Aorta (tissue), 5 donors: ENCODE measurements at regions not wholly inside any gene's neighbourhood (a gene's known extent, or its start where the extent isn't known, plus 50 kb on each side); places are given as distances from the start of the nearest gene placed in this dataset.

Experiments used
- ATAC-seq: fragments of 200-7000 bp; cut with Tn5 transposase; one replicate; pipeline ENCODE4 v1.9.1; 2022; ENCODE audit warnings: moderate library complexity; ENCODE audit not compliant: low FRiP score
- DNase-seq, 2 donors: peaks; one replicate each; pipeline ENCODE4 v3.0.0-alpha.2; 2020
- H3K27ac ChIP-seq, 2 donors: one replicate each; pipeline ENCODE4 v1.5.1; 2013; ENCODE audit warnings: low read length in 2 of 2, mild to moderate bottlenecking in 2 of 2, moderate library complexity in 2 of 2, control low read depth in 1 of 2, inconsistent platforms in 1 of 2, low read depth in 1 of 2
- H3K27me3 ChIP-seq, 2 donors: one replicate each; pipeline ENCODE4 v1.6.1; 2013; ENCODE audit warnings: control low read depth in 1 of 2, low read length in 1 of 2, mild to moderate bottlenecking in 1 of 2, moderate library complexity in 1 of 2; ENCODE audit not compliant: insufficient read depth in 2 of 2, control insufficient read depth in 1 of 2
- H3K36me3 ChIP-seq, 2 donors: one replicate each; pipeline ENCODE4 v1.6.1; 2013; ENCODE audit warnings: control low read depth in 1 of 2, low read length in 1 of 2, mild to moderate bottlenecking in 1 of 2; ENCODE audit not compliant: insufficient read depth in 2 of 2, control insufficient read depth in 1 of 2
- H3K4me1 ChIP-seq, 2 donors: one replicate each; pipeline ENCODE4 v1.6.1; 2013; ENCODE audit warnings: low read length in 2 of 2, control low read depth in 1 of 2, mild to moderate bottlenecking in 1 of 2, moderate library complexity in 1 of 2; ENCODE audit not compliant: insufficient read depth in 2 of 2, control insufficient read depth in 1 of 2
- H3K4me3 ChIP-seq, 2 donors: one replicate each; pipeline ENCODE4 v1.5.1; 2013; ENCODE audit warnings: low read length in 2 of 2, control low read depth in 1 of 2, mild to moderate bottlenecking in 1 of 2
- H3K9me3 ChIP-seq: one replicate; pipeline ENCODE4 v1.6.1; 2013; ENCODE audit warnings: mild to moderate bottlenecking, low read length; ENCODE audit not compliant: control insufficient read depth
- WGBS, 2 donors: extraction: QIAGEN DNeasy Blood & Tissue Kit; methylation state at CpG; one replicate each; pipeline ENCODE4 v1.1.7; 2013; 5-methylcytosine and 5-hydroxymethylcytosine counted together
- intact Hi-C, 2 donors: fragments of 100-400 bp; cut with DNase I; formaldehyde crosslinking; loops; one replicate each; pipeline versions ENCODE4 v1.14.2 to v1.15.0; 2022
- donor health status: healthy with polysubstance abuse.
- donor health status: Bipolar disorder and iron deficiency.
- donor health status: DM: no; HTN: no; CAD: no.
- donor health status: DM: no; HTN: no; CAD: no.
- donor health status: DM: yes; HTN: yes; CAD: no.

DNA sequence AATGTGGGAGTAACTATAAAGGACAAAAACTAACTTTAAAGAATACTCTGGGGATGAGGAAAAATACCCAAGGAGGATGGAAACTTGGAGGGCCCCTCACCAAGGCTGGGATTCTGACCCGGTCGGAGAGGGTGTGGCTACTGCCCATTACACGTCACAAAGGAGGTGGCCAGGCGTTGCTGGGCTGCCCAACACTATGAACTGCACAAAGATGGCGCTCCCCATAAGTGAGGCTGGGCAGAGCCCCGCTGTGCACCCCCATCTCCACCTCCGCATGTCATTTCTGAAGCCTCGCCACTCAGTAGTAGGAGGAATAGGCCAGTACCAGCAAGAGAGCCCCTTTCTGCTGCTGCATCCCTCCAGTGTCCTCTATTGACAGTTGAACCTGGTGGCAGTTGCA is 290.1 kb upstream of the ZNF32 start:
- Histone ChIP-seq H3K9me3 (peaks cover 1% of the 10 kb centered on the region), H3K27ac (no peak overlapping the region), H3K27me3 (no peaks in the 10 kb centered on the region), H3K36me3 (no peaks in the 10 kb centered on the region), H3K4me1 (no peaks in the 10 kb centered on the region), H3K4me3 (no peak overlapping the region)
- DNase-seq (no peak), ATAC-seq (no peak)
- WGBS, 2 donors: 83 to 85% methylated on average over 8 of the region's 8 CpGs
- intact Hi-C loops: no loop called here

DNA sequence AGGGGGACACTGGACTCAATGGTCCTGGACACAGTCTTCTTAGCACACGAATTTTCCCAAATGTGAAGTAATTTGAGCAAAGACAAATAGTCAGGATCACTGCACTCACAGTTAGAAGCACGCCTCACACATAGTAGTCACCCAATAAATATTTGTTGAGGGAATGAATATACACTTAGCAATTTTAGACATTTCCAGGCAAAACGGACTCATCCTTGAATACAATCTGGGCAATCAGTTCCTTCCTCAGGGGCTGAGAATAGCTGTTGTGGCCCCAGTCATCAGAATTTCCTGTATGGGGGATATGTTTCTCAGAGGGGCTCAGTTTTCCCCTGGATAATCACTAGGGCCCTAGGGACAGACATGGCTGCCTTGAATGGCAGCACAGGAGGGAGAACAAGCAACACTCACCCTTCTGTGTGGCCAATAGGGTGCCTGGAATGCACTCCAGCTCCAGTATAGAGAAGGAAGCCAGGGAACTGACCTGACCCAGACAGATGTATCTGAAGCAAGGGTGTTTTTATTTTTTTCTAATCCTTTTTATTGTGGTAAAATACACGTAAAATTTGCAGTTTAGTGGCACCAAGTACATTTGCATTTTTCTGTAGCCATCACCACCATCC is 282.7 kb upstream of the ZNF32 start:
- intact Hi-C loops: no loop called here
- 86 to 90% methylated on average over 4 of the region's 4 CpGs for WGBS, 2 donors
- Histone ChIP-seq H3K36me3 (no peaks in the 10 kb centered on the region), H3K4me1 (no peaks in the 10 kb centered on the region), H3K4me3 (no peak overlapping the region), H3K27ac (no peak overlapping the region), H3K27me3 (no peaks in the 10 kb centered on the region), H3K9me3 (peaks cover 3% of the 10 kb centered on the region)
- DNase-seq (no peak), ATAC-seq (no peak)

- WGBS, 2 donors: 87 to 96% methylated on average over 5 of the region's 5 CpGs
- no peak overlapping the region for H3K4me3 ChIP-seq
- ATAC-seq: no peak
- H3K27ac ChIP-seq: no peak overlapping the region
- intact Hi-C loops: no loop called here
- H3K4me1 ChIP-seq: no peaks in the 10 kb centered on the region
- H3K27me3 ChIP-seq: no peaks in the 10 kb centered on the region
- peaks cover 3% of the 10 kb centered on the region for H3K9me3 ChIP-seq
- DNase-seq: no peak
- no peaks in the 10 kb centered on the region for H3K36me3 ChIP-seq
These were observed 282.1 kb upstream of the ZNF32 start for GRCh38 chr10:43930777-43931176.

DNA sequence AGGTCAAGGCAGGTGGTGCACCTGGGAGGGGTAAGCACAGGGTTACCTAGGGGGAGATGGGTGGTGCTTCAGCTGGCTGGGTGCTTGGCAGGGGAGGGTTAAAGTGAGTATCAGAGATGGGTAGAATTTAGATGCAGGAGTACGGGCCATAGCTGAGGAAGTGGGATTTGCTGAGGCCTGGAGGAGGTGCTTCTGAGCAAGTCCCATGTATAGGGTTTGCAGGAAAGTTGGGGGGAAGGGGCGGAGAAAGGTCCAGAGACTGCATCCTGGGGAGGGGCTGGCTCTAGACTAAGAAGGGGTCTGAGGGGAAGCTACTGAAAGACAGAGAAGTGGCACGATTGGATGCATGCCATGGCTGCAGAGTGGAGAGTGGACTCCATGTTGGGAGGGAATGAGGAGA is 281.6 kb upstream of the ZNF32 start:
- H3K27me3 ChIP-seq: no peaks in the 10 kb centered on the region
- no peak for ATAC-seq
- H3K27ac ChIP-seq: no peak overlapping the region
- peaks cover 3% of the 10 kb centered on the region for H3K9me3 ChIP-seq
- 94 to 99% methylated on average over 3 of the region's 3 CpGs for WGBS, 2 donors
- intact Hi-C loops: no loop called here
- no peak for DNase-seq
- H3K36me3 ChIP-seq: no peaks in the 10 kb centered on the region
- no peak overlapping the region for H3K4me3 ChIP-seq
- H3K4me1 ChIP-seq: no peaks in the 10 kb centered on the region

DNA sequence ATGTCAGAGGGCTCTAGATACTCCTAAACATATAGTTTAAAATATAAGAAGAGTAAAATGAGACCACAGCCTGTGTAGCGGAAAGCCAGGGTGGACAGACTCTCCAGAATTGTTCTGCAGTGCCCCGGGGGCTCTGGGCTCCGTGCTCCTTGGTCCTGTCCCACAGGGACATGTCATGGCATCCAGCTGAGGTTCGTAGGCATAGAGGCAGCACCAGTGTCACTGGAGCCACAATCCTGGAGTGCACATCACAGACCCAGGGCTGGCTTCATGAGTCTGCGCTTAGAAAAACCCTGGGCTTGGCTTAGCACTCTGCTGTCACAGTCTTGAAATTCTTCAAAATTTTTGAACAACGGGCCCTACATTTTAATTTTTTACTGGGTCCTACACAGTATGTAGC is 280.4 kb upstream of the ZNF32 start:
- Histone ChIP-seq H3K4me3 (no peak overlapping the region), H3K27me3 (no peaks in the 10 kb centered on the region), H3K27ac (no peak overlapping the region), H3K9me3 (peaks cover 3% of the 10 kb centered on the region), H3K4me1 (no peaks in the 10 kb centered on the region), H3K36me3 (no peaks in the 10 kb centered on the region)
- no peak for ATAC-seq
- WGBS, 2 donors: 73 to 79% methylated on average over 6 of the region's 6 CpGs
- no peak for DNase-seq
- intact Hi-C loops: loop anchor here in 1 of 2 donors (2.0 kb wide), 1 partner anchor 18 kb away; no protein-coding TSS in a partner anchor

GRCh38 chr10:43928425-43928968 is 279.8 kb upstream of the ZNF32 start:
- intact Hi-C loops: loop anchor here in 1 of 2 donors (2.0 kb wide), 1 partner anchor 18 kb away; no protein-coding TSS in a partner anchor
- WGBS, 2 donors: 22 to 28% methylated on average over 7 of the region's 7 CpGs
- H3K36me3 ChIP-seq: no peaks in the 10 kb centered on the region
- no peaks in the 10 kb centered on the region for H3K4me1 ChIP-seq
- H3K4me3 ChIP-seq: no peak overlapping the region
- no peak overlapping the region for H3K27ac ChIP-seq
- H3K9me3 ChIP-seq: no peaks in the 10 kb centered on the region
- no peak for ATAC-seq
- DNase-seq: no peak
- H3K27me3 ChIP-seq: no peaks in the 10 kb centered on the region

- Histone ChIP-seq H3K4me1 (no peaks in the 10 kb centered on the region), H3K27me3 (no peaks in the 10 kb centered on the region), H3K4me3 (no peak overlapping the region), H3K9me3 (no peaks in the 10 kb centered on the region), H3K36me3 (no peaks in the 10 kb centered on the region), H3K27ac (no peak overlapping the region)
- intact Hi-C loops: no loop called here
- ATAC-seq: no peak
- 83 to 86% methylated on average over 7 of the region's 7 CpGs for WGBS, 2 donors
- no peak for DNase-seq
These were observed 278.3 kb upstream of the ZNF32 start for GRCh38 chr10:43926875-43927406.

GRCh38 chr10:43926371-43926770 is 277.7 kb upstream of the ZNF32 start:
- DNase-seq: no peak
- Histone ChIP-seq H3K9me3 (no peaks in the 10 kb centered on the region), H3K4me1 (no peaks in the 10 kb centered on the region), H3K27ac (no peak overlapping the region), H3K4me3 (no peak overlapping the region), H3K36me3 (no peaks in the 10 kb centered on the region), H3K27me3 (no peaks in the 10 kb centered on the region)
- whole genome bisulfite sequencing, 2 donors: 95 to 96% methylated on average over 5 of the region's 5 CpGs
- ATAC-seq: no peak
- intact Hi-C loops: no loop called here

GRCh38 chr10:43925793-43926192 is 277.1 kb upstream of the ZNF32 start:
- Histone ChIP-seq H3K27ac (no peak overlapping the region), H3K4me3 (no peak overlapping the region), H3K9me3 (no peaks in the 10 kb centered on the region), H3K36me3 (no peaks in the 10 kb centered on the region), H3K27me3 (no peaks in the 10 kb centered on the region), H3K4me1 (no peaks in the 10 kb centered on the region)
- intact Hi-C loops: no loop called here
- no peak for DNase-seq
- WGBS, 2 donors: 97 to 99% methylated on average over 7 of the region's 7 CpGs
- ATAC-seq: no peak
